ENCODE measurements at regions not wholly inside any gene's neighbourhood (a gene's known extent, or its start where the extent isn't known, plus 50 kb on each side); places are given as distances from the start of the nearest gene placed in this dataset.

DNA sequence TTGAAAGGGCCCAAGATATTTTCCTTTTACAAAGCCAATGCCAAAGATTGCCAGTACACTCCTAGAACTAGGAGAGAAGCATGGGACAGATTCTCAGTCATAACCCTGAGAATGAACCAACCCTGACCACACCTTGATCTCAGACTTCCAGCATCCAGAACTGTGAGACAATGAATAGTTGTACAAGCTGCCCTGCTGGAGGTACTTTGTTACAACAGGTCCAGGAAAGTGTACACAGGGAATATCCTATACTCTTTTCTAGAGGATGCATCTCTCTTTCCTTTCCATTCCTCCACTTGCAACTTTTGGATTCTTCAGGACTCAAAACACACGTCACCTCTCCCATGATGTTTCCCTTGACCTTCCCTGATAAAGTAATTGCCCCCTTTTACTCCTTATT is 325.7 kb downstream of the RFC3 start:
- TF ChIP-seq, protein P1, sequence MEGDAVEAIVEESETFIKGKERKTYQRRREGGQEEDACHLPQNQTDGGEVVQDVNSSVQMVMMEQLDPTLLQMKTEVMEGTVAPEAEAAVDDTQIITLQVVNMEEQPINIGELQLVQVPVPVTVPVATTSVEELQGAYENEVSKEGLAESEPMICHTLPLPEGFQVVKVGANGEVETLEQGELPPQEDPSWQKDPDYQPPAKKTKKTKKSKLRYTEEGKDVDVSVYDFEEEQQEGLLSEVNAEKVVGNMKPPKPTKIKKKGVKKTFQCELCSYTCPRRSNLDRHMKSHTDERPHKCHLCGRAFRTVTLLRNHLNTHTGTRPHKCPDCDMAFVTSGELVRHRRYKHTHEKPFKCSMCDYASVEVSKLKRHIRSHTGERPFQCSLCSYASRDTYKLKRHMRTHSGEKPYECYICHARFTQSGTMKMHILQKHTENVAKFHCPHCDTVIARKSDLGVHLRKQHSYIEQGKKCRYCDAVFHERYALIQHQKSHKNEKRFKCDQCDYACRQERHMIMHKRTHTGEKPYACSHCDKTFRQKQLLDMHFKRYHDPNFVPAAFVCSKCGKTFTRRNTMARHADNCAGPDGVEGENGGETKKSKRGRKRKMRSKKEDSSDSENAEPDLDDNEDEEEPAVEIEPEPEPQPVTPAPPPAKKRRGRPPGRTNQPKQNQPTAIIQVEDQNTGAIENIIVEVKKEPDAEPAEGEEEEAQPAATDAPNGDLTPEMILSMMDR (IDR thresholded peaks at IDR 0.05; ENCODE audit: insufficient read depth, low read length, poor library complexity, severe bottlenecking) = no peak
- no peak for DNase-seq (ENCODE audit: low read depth)
- H3K36me3 ChIP-seq (ENCODE audit: control insufficient read depth, insufficient read depth, low read length) = no peaks in the 10 kb centered on the region
- no peak overlapping the region for H3K4me3 ChIP-seq (ENCODE audit: low read depth, low read length)
- H3K27me3 ChIP-seq (ENCODE audit: control insufficient read depth, insufficient read depth, low read length) = no peaks in the 10 kb centered on the region

DNA sequence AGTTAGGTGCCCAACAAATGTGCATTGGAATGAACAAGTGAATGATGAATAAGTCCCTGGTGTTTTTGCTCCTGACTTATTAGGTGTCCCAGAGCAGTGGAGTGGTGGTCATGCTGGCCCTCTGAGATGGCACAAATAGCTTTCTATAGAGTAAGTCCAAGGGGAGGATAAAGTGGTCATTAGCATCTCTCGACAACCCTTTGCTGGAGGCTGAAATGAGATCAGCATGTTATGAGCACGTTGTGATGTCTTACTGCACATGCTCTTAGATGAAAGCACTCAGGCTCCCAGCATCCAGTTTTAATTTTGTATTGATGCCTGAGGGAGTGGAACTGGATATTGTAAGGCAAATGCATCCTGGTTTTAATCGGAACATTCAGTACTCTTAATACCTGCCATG is 326.2 kb downstream of the RFC3 start:
- no peaks in the 10 kb centered on the region for H3K36me3 ChIP-seq (ENCODE audit: control insufficient read depth, insufficient read depth, low read length)
- TF ChIP-seq, protein P1 (IDR thresholded peaks at IDR 0.05; ENCODE audit: insufficient read depth, low read length, poor library complexity, severe bottlenecking) = no peak

DNA sequence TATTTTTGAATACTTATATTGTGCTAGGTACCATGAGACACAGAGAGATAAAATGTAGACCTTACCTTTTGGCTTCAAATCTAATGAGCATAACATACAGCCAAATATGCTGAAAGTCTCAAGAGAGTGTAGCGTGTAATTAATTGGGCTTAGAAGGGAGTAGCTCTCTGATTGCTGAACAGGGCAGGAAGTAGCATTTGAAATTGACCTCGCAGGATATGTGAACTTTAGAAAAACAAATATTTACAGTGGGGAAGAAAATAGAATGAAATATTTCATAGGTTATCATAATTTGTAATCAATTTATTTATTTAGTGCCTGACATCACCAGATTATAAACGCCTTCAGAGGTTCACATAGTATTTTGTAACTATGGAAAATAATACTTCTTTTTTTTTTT is 327.1 kb downstream of the RFC3 start:
- TF ChIP-seq, protein P1 (IDR thresholded peaks at IDR 0.05; ENCODE audit: insufficient read depth, low read length, poor library complexity, severe bottlenecking) = no peak
- no peak overlapping the region for H3K4me3 ChIP-seq (ENCODE audit: low read depth, low read length)
- H3K36me3 ChIP-seq (ENCODE audit: control insufficient read depth, insufficient read depth, low read length) = no peaks in the 10 kb centered on the region
- no peak for DNase-seq (ENCODE audit: low read depth)
- H3K27me3 ChIP-seq (ENCODE audit: control insufficient read depth, insufficient read depth, low read length) = no peaks in the 10 kb centered on the region

More for the DNA sequence above, 326.2 kb downstream of the RFC3 start:
- no peak overlapping the region for H3K4me3 ChIP-seq (ENCODE audit: low read depth, low read length)
- H3K27me3 ChIP-seq (ENCODE audit: control insufficient read depth, insufficient read depth, low read length) = no peaks in the 10 kb centered on the region
- DNase-seq (ENCODE audit: low read depth) = no peak

DNA sequence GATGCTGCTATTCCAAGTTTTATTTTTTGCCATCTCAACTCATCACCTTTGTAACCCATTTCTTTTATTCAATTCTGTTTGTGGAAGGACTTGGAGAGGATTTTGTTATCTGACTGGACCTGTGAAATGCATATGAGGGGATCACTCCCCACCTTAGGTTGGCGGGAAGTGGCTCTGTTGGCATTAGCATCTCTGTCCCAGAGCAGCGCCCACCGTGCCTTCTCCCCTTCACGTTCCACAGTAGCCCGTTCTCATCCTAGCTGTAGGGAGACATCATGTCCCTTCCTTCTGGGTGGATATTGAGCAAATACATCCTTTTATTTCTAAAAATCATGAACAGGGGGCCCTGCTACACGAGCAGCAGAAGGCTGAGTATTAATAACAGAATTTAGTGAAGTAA is 330.4 kb downstream of the RFC3 start:
- TF ChIP-seq, protein P1 (IDR thresholded peaks at IDR 0.05; ENCODE audit: insufficient read depth, low read length, poor library complexity, severe bottlenecking) = no peak
- Histone ChIP-seq H3K36me3 (ENCODE audit: control insufficient read depth, insufficient read depth, low read length) (no peaks in the 10 kb centered on the region), H3K27me3 (ENCODE audit: control insufficient read depth, insufficient read depth, low read length) (no peaks in the 10 kb centered on the region), H3K4me3 (ENCODE audit: low read depth, low read length) (no peak overlapping the region)
- no peak for DNase-seq (ENCODE audit: low read depth)

DNA sequence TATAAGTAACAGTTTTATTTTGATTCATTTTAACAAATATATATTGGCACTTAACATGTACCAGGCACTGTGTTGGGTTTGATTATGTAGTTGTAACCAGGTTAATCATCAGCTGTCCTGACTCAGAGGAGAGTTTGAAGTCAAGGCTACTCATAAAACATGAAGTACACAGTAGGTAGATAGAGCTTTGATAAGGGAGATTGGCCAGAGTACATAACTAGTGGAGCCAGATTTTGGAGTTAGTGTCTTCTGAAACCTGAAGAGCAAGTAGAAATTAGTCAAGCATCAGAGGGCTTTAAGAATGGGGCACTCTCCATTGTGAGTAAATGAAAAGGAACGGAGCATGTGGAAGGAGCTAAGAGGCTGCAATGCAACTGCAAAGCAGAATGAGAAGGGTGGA is 333.9 kb downstream of the RFC3 start:
- Histone ChIP-seq H3K4me3 (ENCODE audit: low read depth, low read length) (no peak overlapping the region), H3K36me3 (ENCODE audit: control insufficient read depth, insufficient read depth, low read length) (no peaks in the 10 kb centered on the region), H3K27me3 (ENCODE audit: control insufficient read depth, insufficient read depth, low read length) (no peaks in the 10 kb centered on the region)
- TF ChIP-seq, protein P1 (IDR thresholded peaks at IDR 0.05; ENCODE audit: insufficient read depth, low read length, poor library complexity, severe bottlenecking) = no peak
- peak; percentile 26 for DNase-seq (ENCODE audit: low read depth)

DNA sequence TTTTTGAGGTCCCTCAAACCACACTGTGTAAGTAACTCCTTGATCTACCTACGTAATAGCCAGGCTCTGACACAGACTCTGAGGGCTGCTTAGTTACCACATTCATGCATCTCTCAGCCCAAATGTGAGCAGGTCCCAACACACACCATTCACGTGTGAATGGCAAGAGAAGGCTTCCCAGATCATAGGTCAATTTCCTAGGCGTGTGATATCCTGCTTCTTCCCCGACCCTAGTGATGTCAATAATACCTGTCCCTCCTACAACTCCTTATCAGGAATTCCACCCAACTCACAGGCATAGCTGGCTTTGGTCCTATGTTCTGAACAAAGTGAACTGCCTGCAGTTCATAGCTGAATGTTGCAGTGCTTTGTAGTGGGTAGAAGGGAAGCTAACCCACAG is 334.5 kb downstream of the RFC3 start:
- H3K27me3 ChIP-seq (ENCODE audit: control insufficient read depth, insufficient read depth, low read length) = no peaks in the 10 kb centered on the region

More for the DNA sequence above, 334.5 kb downstream of the RFC3 start:
- no peaks in the 10 kb centered on the region for H3K36me3 ChIP-seq (ENCODE audit: control insufficient read depth, insufficient read depth, low read length)
- no peak for DNase-seq (ENCODE audit: low read depth)
- H3K4me3 ChIP-seq (ENCODE audit: low read depth, low read length) = no peak overlapping the region
- TF ChIP-seq, protein P1 (IDR thresholded peaks at IDR 0.05; ENCODE audit: insufficient read depth, low read length, poor library complexity, severe bottlenecking) = no peak

Data from kidney epithelial cell (primary cell).